IMR-90 (cell line): ENCODE measurements at regions not wholly inside any gene's neighbourhood (a gene's known extent, or its start where the extent isn't known, plus 50 kb on each side); places are given as distances from the start of the nearest gene placed in this dataset.
A peak's percentile ranks its signal among the peaks of the same experiment; 100 is the strongest.

ENCODE experiments used
- ATAC-seq: fragments of 200-7000 bp; cut with Tn5 transposase; 2 replicates; pipeline ENCODE4 v1.9.1; 2020; ENCODE audit warnings: low read depth, mild to moderate bottlenecking, moderate library complexity
- BruUV-seq: library from RNA; stranded (reverse); fragments of 400-500 nt; replicated peaks from 2 replicates; lab custom pipeline; 2021; lab: Mats Ljungman, UMichigan
- CTCF ChIA-PET: fragments of 300-600 bp; formaldehyde crosslinking; extraction: SDS; loops from one replicate; lab custom pipeline; 2021; ENCODE audit warnings: antibody characterized with exemption; lab: Yijun Ruan, JAX
- POLR2A ChIA-PET: fragments of 300-600 bp; sonication (Branson Sonifier 250); formaldehyde crosslinking; loops from one replicate; lab custom pipeline; 2022; ENCODE audit warnings: antibody characterized with exemption; ENCODE audit not compliant: unreplicated experiment; lab: Charles Lee
- DNase-seq: peaks from one replicate; pipeline ENCODE4 v3.0.0; 2013
- H2AFZ ChIP-seq: replicated peaks from 2 replicates; pipeline ENCODE3; 2013; ENCODE audit warnings: low read length, mild to moderate bottlenecking; ENCODE audit not compliant: poor library complexity
- H2AK5ac ChIP-seq: 2 replicates; pipeline ENCODE4 v1.6.1; 2013; ENCODE audit warnings: low read depth, low read length, inconsistent platforms
- H2AK9ac ChIP-seq: replicated peaks from 2 replicates; pipeline ENCODE3; 2013; ENCODE audit warnings: mild to moderate bottlenecking, low read depth, low read length, moderate library complexity; ENCODE audit not compliant: poor library complexity
- H2BK120ac ChIP-seq: 2 replicates; pipeline ENCODE4 v1.6.1; 2013; ENCODE audit warnings: low read depth, low read length, inconsistent platforms
- H2BK15ac ChIP-seq: 3 replicates; pipeline ENCODE4 v1.6.1; 2013; ENCODE audit warnings: low read depth, low read length, inconsistent platforms
- H2BK20ac ChIP-seq: 2 replicates; pipeline ENCODE4 v1.6.1; 2013; ENCODE audit warnings: low read depth, mild to moderate bottlenecking, inconsistent platforms, low read length, moderate library complexity
- H2BK5ac ChIP-seq: 2 replicates; pipeline ENCODE4 v1.6.1; 2013; ENCODE audit warnings: mild to moderate bottlenecking, low read depth, low read length, inconsistent platforms; ENCODE audit not compliant: poor library complexity, severe bottlenecking
- H3K14ac ChIP-seq: replicated peaks from 2 replicates; pipeline ENCODE4 v1.6.1; 2013; ENCODE audit warnings: low read depth, low read length, inconsistent platforms
- H3K18ac ChIP-seq: 2 replicates; pipeline ENCODE4 v1.6.1; 2013; ENCODE audit warnings: low read depth, low read length, control low read depth
- H3K23ac ChIP-seq: 2 replicates; pipeline ENCODE4 v1.6.1; 2013; ENCODE audit warnings: low read depth, low read length, inconsistent platforms
- H3K27ac ChIP-seq: 2 replicates; pipeline ENCODE4 v1.5.1; 2013; ENCODE audit warnings: mild to moderate bottlenecking, control low read depth, low read length; ENCODE audit not compliant: insufficient read depth
- H3K27me3 ChIP-seq: 2 replicates; pipeline ENCODE4 v1.6.1; 2013; ENCODE audit warnings: low read length; ENCODE audit not compliant: control insufficient read depth, insufficient read depth
- H3K36me3 ChIP-seq: 2 replicates; pipeline ENCODE4 v1.6.1; 2013; ENCODE audit warnings: low read length, mixed read lengths; ENCODE audit not compliant: control insufficient read depth, insufficient read depth
- H3K4ac ChIP-seq: 2 replicates; pipeline ENCODE4 v1.6.1; 2013; ENCODE audit warnings: low read depth, low read length, inconsistent platforms
- H3K4me1 ChIP-seq: 2 replicates; pipeline ENCODE4 v1.6.1; 2013; ENCODE audit warnings: low read length, mixed read lengths; ENCODE audit not compliant: control insufficient read depth, insufficient read depth
- H3K4me2 ChIP-seq: 2 replicates; pipeline ENCODE4 v1.6.1; 2013; ENCODE audit warnings: low read depth, mild to moderate bottlenecking, control low read depth, low read length, moderate library complexity
- H3K4me3 ChIP-seq: 2 replicates; pipeline ENCODE4 v1.5.1; 2013; ENCODE audit warnings: low read depth, mild to moderate bottlenecking, control low read depth, low read length, moderate library complexity; ENCODE audit not compliant: insufficient read depth
- H3K56ac ChIP-seq: 2 replicates; pipeline ENCODE4 v1.6.1; 2013; ENCODE audit warnings: low read length, inconsistent platforms; ENCODE audit not compliant: insufficient read depth; ENCODE audit errors: extremely low read depth
- H3K79me1 ChIP-seq, 2 experiments: 2 replicates each; pipeline ENCODE4 v1.6.1; 2013; ENCODE audit warnings: low read length in 2 of 2, inconsistent platforms in 1 of 2, low read depth in 1 of 2
- H3K9ac ChIP-seq: 2 replicates; pipeline ENCODE4 v1.6.1; 2013; ENCODE audit warnings: low read depth, low read length, control low read depth
- H3K9me1 ChIP-seq: 2 replicates; pipeline ENCODE4 v1.6.1; 2013; ENCODE audit warnings: low read length, inconsistent platforms; ENCODE audit not compliant: insufficient read depth
- H3K9me3 ChIP-seq: 2 replicates; pipeline ENCODE4 v1.6.1; 2013; ENCODE audit warnings: low read length; ENCODE audit not compliant: control insufficient read depth, insufficient read depth
- H4K20me1 ChIP-seq: 2 replicates; pipeline ENCODE4 v1.6.1; 2013; ENCODE audit warnings: low read length, inconsistent platforms; ENCODE audit not compliant: insufficient read depth
- H4K5ac ChIP-seq: 2 replicates; pipeline ENCODE4 v1.6.1; 2013; ENCODE audit warnings: mild to moderate bottlenecking, low read depth, low read length, control low read depth
- H4K8ac ChIP-seq, 2 experiments: 2 replicates each; pipeline ENCODE4 v1.6.1; 2013; ENCODE audit warnings: low read depth in 2 of 2, low read length in 2 of 2, control low read depth in 1 of 2, inconsistent platforms in 1 of 2
- H4K91ac ChIP-seq: 2 replicates; pipeline ENCODE4 v1.6.1; 2013; ENCODE audit warnings: low read depth, low read length, inconsistent platforms; ENCODE audit not compliant: insufficient read depth
- MAZ ChIP-seq: IDR thresholded peaks from 2 replicates; pipeline ENCODE4 v1.6.1; 2012; ENCODE audit warnings: low read depth, mild to moderate bottlenecking, low read length, improper control_type of control experiment, moderate library complexity, borderline replicate concordance
- MXI1 ChIP-seq: IDR thresholded peaks from 2 replicates; pipeline ENCODE4 v1.6.1; 2012; ENCODE audit warnings: low read depth, mild to moderate bottlenecking, low read length, moderate library complexity, borderline replicate concordance
- SMC3 ChIP-seq: fragments of 150-350 bp; IDR thresholded peaks from 2 replicates; pipeline ENCODE4 v1.6.1; 2016; ENCODE audit warnings: low read depth, mild to moderate bottlenecking, antibody characterized with exemption, low read length, moderate library complexity
- USF2 ChIP-seq: fragments of 150-350 bp; IDR thresholded peaks from 2 replicates; pipeline ENCODE4 v1.6.1; 2017; ENCODE audit warnings: mild to moderate bottlenecking, antibody characterized with exemption, low read length, low read depth
- WGBS, 2 experiments: methylation state at CpG; one replicate each; pipeline versions ENCODE4 v1.1.5 to v1.1.7; 2013; ENCODE audit warnings: missing lambda C conversion rate in 2 of 2; ENCODE audit not compliant: insufficient read length in 1 of 2; ENCODE audit errors: extremely low coverage in 2 of 2; 5-methylcytosine and 5-hydroxymethylcytosine counted together
- dilution Hi-C: fragments of 300-500 bp; cut with HindIII; formaldehyde crosslinking; loops from one replicate; pipeline ENCODE4 v1.14.3; 2018; ENCODE audit warnings: low sequenced_read_pairs; ENCODE audit not compliant: unreplicated experiment
- in situ Hi-C: fragments of 300-500 bp; cut with MboI; formaldehyde crosslinking; loops from 3 replicates; pipeline ENCODE4 v1.14.3; 2019; ENCODE audit warnings: low sequenced_read_pairs, inconsistent platforms, mixed read lengths
- intact Hi-C: fragments of 100-400 bp; cut with micrococcal nuclease; formaldehyde crosslinking; loops from 2 replicates; pipeline ENCODE4 v1.10.0; 2022

GRCh38 chr7:124275411-124275810 lies 242.5 kb upstream of the TMEM229A start:
- intact Hi-C loops, result no loop called here
- no TSS peak for BruUV-seq

More at GRCh38 chr7:124275411-124275810, 242.5 kb upstream of the TMEM229A start:
- Histone ChIP-seq H3K79me1 (no peaks in the 10 kb centered on the region), H4K91ac (no peak overlapping the region), H3K9ac (no peak overlapping the region), H3K4me3 (no peak overlapping the region), H2AK9ac (no peak overlapping the region), H2AFZ (no peak overlapping the region), H2BK5ac (no peak overlapping the region), H3K4ac (no peak overlapping the region), H3K36me3 (no peaks in the 10 kb centered on the region), H3K27ac (no peak overlapping the region), H3K4me2 (no peak overlapping the region), H2BK120ac (no peak overlapping the region), H3K23ac (no peak overlapping the region), H3K9me3 (no peaks in the 10 kb centered on the region), H4K8ac (no peak overlapping the region), H3K27me3 (no peaks in the 10 kb centered on the region), H4K5ac (no peak overlapping the region), H3K56ac (no peak overlapping the region), H2AK5ac (no peak overlapping the region), H2BK20ac (no peak overlapping the region), H3K18ac (no peak overlapping the region), H3K9me1 (no peaks in the 10 kb centered on the region), H2BK15ac (no peak overlapping the region), H4K20me1 (no peaks in the 10 kb centered on the region), H3K4me1 (0 out of 2 replicates have a peak, but pooled peaks cover 1% of the 10 kb centered on the region), H3K14ac (no peak overlapping the region)
- no CpG with 5 or more reads among the region's 3 CpGs for WGBS, 2 experiments
- dilution Hi-C loops (no loop called here), in situ Hi-C loops (no loop called here)
- peak; percentile 9 for DNase-seq
- POLR2A ChIA-PET, result no interaction called here
- CTCF ChIA-PET, result interaction anchor here (1.2 kb wide), 1 partner anchor 11 kb away, joined by 3 read pairs; no protein-coding TSS in a partner anchor
- no peak for TF ChIP-seq MAZ
- TF ChIP-seq SMC3, result no peak
- TF ChIP-seq USF2, result no peak
- no peak for TF ChIP-seq MXI1
- ATAC-seq, result no peak; the same call in 1 of the 2 replicates
